Tibial nerve (tissue), 4 donors: ENCODE measurements at regions not wholly inside any gene's neighbourhood (a gene's known extent, or its start where the extent isn't known, plus 50 kb on each side); places are given as distances from the start of the nearest gene placed in this dataset.

Experiments
- DNase-seq, 2 donors: peaks; one replicate each; pipeline ENCODE4 v3.0.0-alpha.2; 2019; ENCODE audit warnings: low spot score in 2 of 2
- H3K27ac ChIP-seq, 4 donors: fragments of 200-600 bp; sonication (generic) in 3 of 4; one replicate each; pipeline ENCODE4 v1.5.1; 2017 to 2019; ENCODE audit warnings: mild to moderate bottlenecking in 1 of 4
- H3K27me3 ChIP-seq, 2 donors: fragments of 200-600 bp; sonication (generic) in 1 of 2; one replicate each; pipeline versions ENCODE4 v1.5.1 to v1.6.0; 2017 to 2019
- H3K36me3 ChIP-seq, 3 donors: fragments of 200-600 bp; sonication (generic); one replicate each; pipeline ENCODE4 v1.5.1; 2018 to 2019
- H3K4me1 ChIP-seq, 4 donors: fragments of 200-600 bp; sonication (generic) in 3 of 4; one replicate each; pipeline ENCODE4 v1.5.1; 2017 to 2019
- H3K4me3 ChIP-seq, 4 donors: fragments of 200-600 bp; sonication (generic) in 3 of 4; one replicate each; pipeline ENCODE4 v1.5.1; 2017 to 2019; ENCODE audit warnings: mild to moderate bottlenecking in 1 of 4, moderate library complexity in 1 of 4
- H3K9me3 ChIP-seq, 4 donors: fragments of 200-600 bp; sonication (generic) in 3 of 4; one replicate each; pipeline ENCODE4 v1.5.1; 2017 to 2019
- CTCF ChIP-seq, 5 experiments: fragments of 200-600 bp in 3 of 5; fragments of 450-650 bp in 2 of 5; sonication (generic) in 3 of 5; IDR thresholded peaks; one replicate each; pipeline ENCODE4 v1.5.1; 2016 to 2019; ENCODE audit warnings: antibody characterized with exemption in 5 of 5, mild to moderate bottlenecking in 3 of 5, moderate library complexity in 2 of 5
- EP300 ChIP-seq, 2 donors: sonication (generic); formaldehyde crosslinking; IDR thresholded peaks; one replicate each; pipeline ENCODE4 v1.6.1; 2017; ENCODE audit warnings: antibody characterized with exemption in 2 of 2, mild to moderate bottlenecking in 1 of 2
- POLR2A ChIP-seq, 2 donors: fragments of 450-650 bp; IDR thresholded peaks; one replicate each; pipeline ENCODE4 v1.6.1; 2017; ENCODE audit warnings: antibody characterized with exemption in 2 of 2, mild to moderate bottlenecking in 2 of 2, moderate library complexity in 2 of 2
- WGBS, 2 donors: methylation state at CpG; one replicate each; pipeline ENCODE4 v1.1.5; 2018; 5-methylcytosine and 5-hydroxymethylcytosine counted together

- Histone ChIP-seq H3K9me3 (peaks cover 0 to 2% (median 0%) of the 10 kb centered on the region in 4 donors), H3K27ac (no peak overlapping the region), H3K4me3 (no peak overlapping the region), H3K4me1 (no peaks in the 10 kb centered on the region), H3K27me3 (no peaks in the 10 kb centered on the region), H3K36me3 (no peaks in the 10 kb centered on the region)
- TF ChIP-seq EP300 (IDR thresholded peaks at IDR 0.05) = no peak
- no peak for TF ChIP-seq POLR2A (IDR thresholded peaks at IDR 0.05)
- TF ChIP-seq CTCF (IDR thresholded peaks at IDR 0.05) = no peak
- no peak for DNase-seq
- 88 to 97% methylated on average over 2 of the region's 2 CpGs for WGBS, 2 donors
Observed at GRCh38 chr13:47268270-47268669, 371.4 kb upstream of the HTR2A start.

- Histone ChIP-seq H3K9me3 (peaks cover 0 to 3% (median 0%) of the 10 kb centered on the region in 4 donors), H3K36me3 (no peaks in the 10 kb centered on the region), H3K27me3 (no peaks in the 10 kb centered on the region), H3K27ac (no peak overlapping the region), H3K4me3 (no peak overlapping the region), H3K4me1 (no peaks in the 10 kb centered on the region)
- DNase-seq = no peak
- WGBS, 2 donors = 60 to 66% methylated on average over 2 of the region's 2 CpGs
- TF ChIP-seq POLR2A (IDR thresholded peaks at IDR 0.05) (no peak), CTCF (IDR thresholded peaks at IDR 0.05) (no peak), EP300 (IDR thresholded peaks at IDR 0.05) (no peak)
Observed at GRCh38 chr13:47258384-47258783, 361.5 kb upstream of the HTR2A start.

DNA sequence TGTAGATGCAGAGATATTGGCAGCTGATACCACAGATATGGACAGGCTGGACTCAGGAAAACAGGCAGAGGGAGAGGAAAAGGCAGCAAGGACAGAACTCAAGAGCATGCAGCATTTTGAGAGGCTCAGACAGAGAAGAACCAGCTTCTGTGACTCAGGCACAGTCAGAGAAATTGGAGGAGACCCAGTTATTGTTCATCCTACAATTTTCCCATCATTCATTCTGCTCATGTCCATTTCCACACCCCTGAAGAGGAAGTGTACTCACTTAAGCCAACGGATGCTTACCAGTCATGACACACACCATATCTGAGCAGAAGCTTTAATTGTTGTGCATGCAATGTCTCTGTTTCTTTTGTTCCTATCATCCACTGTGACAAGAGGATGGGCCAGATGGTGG lies 359.8 kb upstream of the HTR2A start:
- TF ChIP-seq POLR2A (IDR thresholded peaks at IDR 0.05) (no peak), CTCF (IDR thresholded peaks at IDR 0.05) (no peak)
- H3K9me3 ChIP-seq = no peaks in the 10 kb centered on the region
- no peak overlapping the region for H3K27ac ChIP-seq
- no peak overlapping the region for H3K4me3 ChIP-seq
- no peaks in the 10 kb centered on the region for H3K4me1 ChIP-seq
- WGBS, 2 donors = 41 to 74% methylated on average over 1 of the region's 1 CpG
- no peak for DNase-seq
- no peaks in the 10 kb centered on the region for H3K27me3 ChIP-seq
- no peaks in the 10 kb centered on the region for H3K36me3 ChIP-seq

GRCh38 chr13:47252627-47253026 lies 355.8 kb upstream of the HTR2A start:
- H3K9me3 ChIP-seq = no peaks in the 10 kb centered on the region
- no peak overlapping the region for H3K27ac ChIP-seq
- H3K4me3 ChIP-seq = no peak overlapping the region
- 93% methylated on average over 1 of the region's 1 CpG for WGBS, 2 donors
- H3K4me1 ChIP-seq = no peaks in the 10 kb centered on the region
- no peak for TF ChIP-seq POLR2A (IDR thresholded peaks at IDR 0.05)
- TF ChIP-seq EP300 (IDR thresholded peaks at IDR 0.05) = no peak
- TF ChIP-seq CTCF (IDR thresholded peaks at IDR 0.05) = no peak
- no peak for DNase-seq
- H3K36me3 ChIP-seq = no peaks in the 10 kb centered on the region
- H3K27me3 ChIP-seq = no peaks in the 10 kb centered on the region

GRCh38 chr13:47251771-47252170 lies 354.9 kb upstream of the HTR2A start:
- TF ChIP-seq EP300 (IDR thresholded peaks at IDR 0.05) (no peak), POLR2A (IDR thresholded peaks at IDR 0.05) (no peak), CTCF (IDR thresholded peaks at IDR 0.05) (no peak)
- H3K9me3 ChIP-seq = no peaks in the 10 kb centered on the region
- H3K36me3 ChIP-seq = no peaks in the 10 kb centered on the region
- H3K27ac ChIP-seq = no peak overlapping the region
- 53 to 62% methylated on average over 4 of the region's 4 CpGs for WGBS, 2 donors
- H3K27me3 ChIP-seq = no peaks in the 10 kb centered on the region
- DNase-seq = no peak
- H3K4me3 ChIP-seq = no peak overlapping the region
- H3K4me1 ChIP-seq = no peaks in the 10 kb centered on the region
